ENCODE measurements at regions not wholly inside any gene's neighbourhood (a gene's known extent, or its start where the extent isn't known, plus 50 kb on each side); places are given as distances from the start of the nearest gene placed in this dataset.

GRCh38 chr2:7115364-7115763 is 198.2 kb downstream of the RNF144A start:
- no peaks in the 10 kb centered on the region for H3K36me3 ChIP-seq
- peaks cover 0 to 6% (median 4%) of the 10 kb centered on the region in 11 experiments; a peak in 7 of 22 replicates for H3K9me3 ChIP-seq (replicated peaks in 1 of 11)
- no peaks in the 10 kb centered on the region for H3K27me3 ChIP-seq
- H3K4me2 ChIP-seq, result no peak overlapping the region
- no peak for TF ChIP-seq Cebpa-rat (IDR thresholded peaks at IDR 0.05)
- no peak overlapping the region for H3K9ac ChIP-seq
- no peak overlapping the region for H3K27ac ChIP-seq
- no peak overlapping the region for H3K4me3 ChIP-seq
- peaks cover 0 to 8% (median 0%) of the 10 kb centered on the region in 10 experiments; a peak in 4 of 20 replicates for H3K4me1 ChIP-seq
- H4K20me1 ChIP-seq, result no peaks in the 10 kb centered on the region

GRCh38 chr2:7115906-7116305 is 198.7 kb downstream of the RNF144A start:
- Histone ChIP-seq H3K4me3 (no peak overlapping the region), H4K20me1 (no peaks in the 10 kb centered on the region), H3K4me1 (peaks cover 0 to 8% (median 0%) of the 10 kb centered on the region in 10 experiments; a peak in 4 of 20 replicates), H3K36me3 (no peaks in the 10 kb centered on the region), H3K27me3 (no peaks in the 10 kb centered on the region), H3K27ac (no peak overlapping the region), H3K4me2 (no peak overlapping the region), H3K9ac (no peak overlapping the region), H3K9me3 (replicated peaks in 1 of 11) (peaks cover 0 to 6% (median 4%) of the 10 kb centered on the region in 11 experiments; a peak in 7 of 22 replicates)
- no peak for TF ChIP-seq Cebpa-rat (IDR thresholded peaks at IDR 0.05)

DNA sequence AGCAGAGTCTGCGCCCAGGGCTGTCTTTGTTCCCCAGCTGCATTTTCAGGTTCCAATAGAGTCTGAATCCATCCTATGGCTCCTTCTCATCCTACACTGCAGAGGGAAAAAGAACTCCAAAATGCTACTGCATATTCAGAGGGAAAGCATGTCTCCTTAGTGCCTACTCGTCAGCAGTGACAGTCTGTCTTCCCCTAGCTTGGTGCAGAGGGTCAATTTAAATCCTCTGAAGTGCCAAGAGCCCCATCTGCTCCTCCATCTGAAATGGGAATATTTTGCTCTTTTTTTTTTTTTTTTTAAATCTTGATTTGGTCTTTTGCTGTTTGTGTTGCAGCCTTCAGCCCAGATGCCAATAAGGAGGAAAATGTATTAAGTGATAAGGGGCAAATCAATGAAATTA is 199.3 kb downstream of the RNF144A start:
- no peaks in the 10 kb centered on the region for H4K20me1 ChIP-seq
- peaks cover 0 to 6% (median 4%) of the 10 kb centered on the region in 11 experiments; a peak in 7 of 22 replicates for H3K9me3 ChIP-seq (replicated peaks in 1 of 11)
- no peaks in the 10 kb centered on the region for H3K27me3 ChIP-seq
- H3K4me2 ChIP-seq, result no peak overlapping the region
- H3K36me3 ChIP-seq, result no peaks in the 10 kb centered on the region
- H3K9ac ChIP-seq, result no peak overlapping the region
- no peak overlapping the region for H3K27ac ChIP-seq
- TF ChIP-seq Cebpa-rat (IDR thresholded peaks at IDR 0.05), result no peak
- no peak overlapping the region for H3K4me3 ChIP-seq
- H3K4me1 ChIP-seq, result peaks cover 0 to 8% (median 0%) of the 10 kb centered on the region in 10 experiments; a peak in 4 of 20 replicates

GRCh38 chr2:7117076-7117475 is 199.9 kb downstream of the RNF144A start:
- Histone ChIP-seq H3K9ac (no peak overlapping the region), H3K4me3 (no peak overlapping the region), H3K4me1 (peaks cover 0 to 8% (median 0%) of the 10 kb centered on the region in 10 experiments; a peak in 4 of 20 replicates), H3K9me3 (replicated peaks in 1 of 11) (peaks cover 0 to 6% (median 4%) of the 10 kb centered on the region in 11 experiments; a peak in 7 of 22 replicates), H3K4me2 (no peak overlapping the region), H4K20me1 (no peaks in the 10 kb centered on the region), H3K27ac (no peak overlapping the region), H3K27me3 (no peaks in the 10 kb centered on the region), H3K36me3 (no peaks in the 10 kb centered on the region)
- TF ChIP-seq Cebpa-rat (IDR thresholded peaks at IDR 0.05), result no peak

GRCh38 chr2:7118606-7119131 is 201.5 kb downstream of the RNF144A start:
- H3K27me3 ChIP-seq, result no peaks in the 10 kb centered on the region
- no peak overlapping the region for H3K4me3 ChIP-seq
- H3K9me3 ChIP-seq (replicated peaks in 1 of 11), result peaks cover 0 to 5% (median 4%) of the 10 kb centered on the region in 11 experiments; a peak in 7 of 22 replicates
- H3K27ac ChIP-seq, result no peak overlapping the region
- H3K4me2 ChIP-seq, result no peak overlapping the region
- H3K4me1 ChIP-seq, result peaks cover 0 to 5% (median 0%) of the 10 kb centered on the region in 10 experiments; a peak in 3 of 20 replicates
- no peak for TF ChIP-seq Cebpa-rat (IDR thresholded peaks at IDR 0.05)
- H4K20me1 ChIP-seq, result no peaks in the 10 kb centered on the region
- H3K9ac ChIP-seq, result no peak overlapping the region
- H3K36me3 ChIP-seq, result no peaks in the 10 kb centered on the region

DNA sequence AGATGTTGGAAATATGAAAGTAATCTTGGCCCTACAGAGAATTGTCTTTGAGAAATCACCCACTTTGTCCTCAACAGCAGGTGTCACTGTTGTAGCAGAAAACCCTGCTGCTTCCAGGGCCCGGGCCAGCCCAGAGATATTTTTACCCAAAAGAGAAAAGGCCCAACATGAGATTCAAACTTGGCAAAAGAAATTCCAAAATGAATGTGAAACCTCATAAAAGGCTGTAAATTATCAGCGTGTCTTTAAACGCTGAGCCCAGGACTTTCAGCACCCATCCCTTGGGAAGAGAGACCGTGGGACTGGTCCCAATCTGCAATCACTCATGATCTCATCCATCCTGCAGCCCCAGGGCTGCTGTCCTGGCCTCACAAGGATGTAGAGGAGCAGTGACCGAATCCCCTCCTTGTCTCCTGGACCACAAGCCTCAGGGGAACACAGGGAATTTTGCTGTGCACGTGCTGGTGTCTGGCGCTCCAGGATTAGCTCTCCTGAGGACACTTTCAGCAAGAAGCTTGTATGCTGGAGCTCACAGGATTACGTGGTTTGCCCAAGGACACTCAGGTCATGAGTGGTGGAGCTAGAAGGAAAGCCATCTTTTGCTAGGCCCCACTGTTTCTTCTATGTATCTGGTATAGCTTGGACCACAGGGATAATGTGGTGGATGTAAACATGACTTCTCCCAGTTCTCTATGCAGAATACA is 202.1 kb downstream of the RNF144A start:
- H3K4me3 ChIP-seq, result no peak overlapping the region
- H3K36me3 ChIP-seq, result no peaks in the 10 kb centered on the region
- no peak for TF ChIP-seq Cebpa-rat (IDR thresholded peaks at IDR 0.05)

GRCh38 chr2:7121851-7122250 is 204.6 kb downstream of the RNF144A start:
- no peak overlapping the region for H3K9ac ChIP-seq
- no peak for TF ChIP-seq Cebpa-rat (IDR thresholded peaks at IDR 0.05)
- H3K4me2 ChIP-seq, result no peak overlapping the region
- H3K4me1 ChIP-seq, result no peaks in the 10 kb centered on the region
- no peaks in the 10 kb centered on the region for H4K20me1 ChIP-seq
- no peak overlapping the region for H3K4me3 ChIP-seq
- H3K9me3 ChIP-seq (replicated peaks in 1 of 11), result peaks cover 0 to 8% (median 0%) of the 10 kb centered on the region in 11 experiments; a peak in 3 of 22 replicates
- H3K36me3 ChIP-seq, result no peaks in the 10 kb centered on the region
- no peaks in the 10 kb centered on the region for H3K27me3 ChIP-seq
- no peak overlapping the region for H3K27ac ChIP-seq

More for the DNA sequence above, 202.1 kb downstream of the RNF144A start:
- Histone ChIP-seq H3K4me2 (no peak overlapping the region), H4K20me1 (no peaks in the 10 kb centered on the region), H3K27ac (no peak overlapping the region), H3K9ac (no peak overlapping the region), H3K4me1 (peaks cover 0 to 5% (median 0%) of the 10 kb centered on the region in 10 experiments; a peak in 3 of 20 replicates), H3K27me3 (no peaks in the 10 kb centered on the region), H3K9me3 (replicated peaks in 1 of 11) (no peaks in the 10 kb centered on the region)

- Histone ChIP-seq H3K4me3 (no peak overlapping the region), H3K9me3 (replicated peaks in 1 of 11) (peaks cover 0 to 9% (median 0%) of the 10 kb centered on the region in 11 experiments; a peak in 3 of 22 replicates), H3K36me3 (no peaks in the 10 kb centered on the region), H4K20me1 (no peaks in the 10 kb centered on the region), H3K27ac (no peak overlapping the region), H3K4me2 (no peak overlapping the region), H3K9ac (no peak overlapping the region), H3K4me1 (no peaks in the 10 kb centered on the region), H3K27me3 (no peaks in the 10 kb centered on the region)
- TF ChIP-seq Cebpa-rat (IDR thresholded peaks at IDR 0.05), result no peak
Observed at GRCh38 chr2:7127156-7127555, 209.9 kb downstream of the RNF144A start.

DNA sequence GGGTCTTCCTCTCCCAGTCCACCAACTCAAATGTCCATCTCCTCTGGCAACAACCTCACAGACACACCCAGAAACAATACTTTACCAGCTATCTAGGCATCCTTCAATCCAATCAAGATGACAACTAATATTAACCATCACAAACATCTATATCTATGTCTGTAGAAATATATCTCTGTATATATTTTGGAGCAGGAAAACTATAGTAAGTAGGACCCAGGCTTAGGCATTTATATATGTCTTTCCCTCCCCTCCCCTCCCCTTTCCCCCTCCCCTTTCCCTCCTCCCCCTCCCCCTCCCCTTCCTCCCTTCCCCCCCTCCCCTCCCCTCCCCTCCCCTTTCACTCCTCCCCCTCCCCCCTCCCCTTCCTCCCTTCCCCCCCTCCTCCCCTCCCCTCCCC is 210.5 kb downstream of the RNF144A start:
- Histone ChIP-seq H4K20me1 (no peaks in the 10 kb centered on the region), H3K9me3 (replicated peaks in 1 of 11) (peaks cover 0 to 9% (median 0%) of the 10 kb centered on the region in 11 experiments; a peak in 3 of 22 replicates), H3K4me2 (no peak overlapping the region), H3K9ac (no peak overlapping the region), H3K27me3 (no peaks in the 10 kb centered on the region), H3K4me1 (no peaks in the 10 kb centered on the region), H3K27ac (no peak overlapping the region), H3K4me3 (no peak overlapping the region), H3K36me3 (no peaks in the 10 kb centered on the region)
- TF ChIP-seq Cebpa-rat (IDR thresholded peaks at IDR 0.05), result no peak

All from BLaER1 treated with 17β-estradiol and CSF1 and Interleukin-3, amounts not matched to agents 10 nM and 100 nM (cell line).